ENCODE measurements at regions not wholly inside any gene's neighbourhood (a gene's known extent, or its start where the extent isn't known, plus 50 kb on each side); places are given as distances from the start of the nearest gene placed in this dataset.

- no peak for DNase-seq (ENCODE audit: low read depth in 4 of 4, low spot score in 3 of 4)
These were observed 94.4 kb downstream of the MIS18A start for GRCh38 chr21:32184485-32184884.

DNA sequence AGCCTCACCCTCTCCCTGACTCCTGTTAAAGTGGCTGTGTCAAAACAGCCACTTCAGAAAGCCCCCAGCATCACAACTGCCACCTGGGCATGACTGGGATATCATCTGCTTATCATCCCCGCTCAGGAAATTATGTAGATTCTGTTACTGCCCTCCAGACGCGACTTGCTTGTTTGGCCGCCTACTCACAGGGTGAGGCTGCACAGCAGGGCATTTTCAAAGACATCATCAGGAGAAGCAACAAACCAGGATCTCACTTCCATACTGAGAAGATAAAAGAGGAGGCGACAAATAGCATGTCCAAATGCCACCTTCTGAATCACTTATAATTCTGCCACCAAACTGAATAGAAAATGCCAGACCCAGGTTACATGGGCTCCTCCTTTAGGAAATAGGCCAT, 94.8 kb downstream of the MIS18A start:
- DNase-seq (ENCODE audit: low read depth in 4 of 4, low spot score in 3 of 4): no peak

- no peak for DNase-seq (ENCODE audit: low read depth in 4 of 4, low spot score in 3 of 4)
These were observed 95.5 kb downstream of the MIS18A start for GRCh38 chr21:32183396-32183795.

DNA sequence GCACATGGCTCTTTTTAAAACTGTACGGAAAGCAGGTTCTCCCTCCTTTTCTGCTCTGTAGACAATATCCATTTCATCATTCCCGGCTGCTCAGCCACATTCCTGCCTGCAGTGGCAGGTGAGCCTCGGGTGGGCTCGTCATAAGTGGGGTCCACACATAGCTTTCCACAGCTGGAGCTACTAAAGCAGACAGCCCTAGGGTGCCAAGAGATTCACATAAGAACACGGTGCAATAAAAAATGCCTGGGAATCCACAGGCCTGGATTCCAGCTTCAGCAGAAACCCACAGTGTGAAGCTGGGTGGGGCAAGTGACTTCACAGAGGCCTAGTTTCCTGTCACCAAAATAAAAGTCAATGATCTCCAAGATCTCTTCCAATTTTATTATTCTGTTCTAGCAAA, 96.4 kb downstream of the MIS18A start:
- no peak for DNase-seq (ENCODE audit: low read depth in 4 of 4, low spot score in 3 of 4)

GRCh38 chr21:32181457-32181856, 97.4 kb downstream of the MIS18A start:
- DNase-seq (ENCODE audit: low read depth in 4 of 4, low spot score in 3 of 4): no peak

- no peak for DNase-seq (ENCODE audit: low read depth in 4 of 4, low spot score in 3 of 4)
These were observed 104.0 kb downstream of the MIS18A start for GRCh38 chr21:32174819-32175218.

DNA sequence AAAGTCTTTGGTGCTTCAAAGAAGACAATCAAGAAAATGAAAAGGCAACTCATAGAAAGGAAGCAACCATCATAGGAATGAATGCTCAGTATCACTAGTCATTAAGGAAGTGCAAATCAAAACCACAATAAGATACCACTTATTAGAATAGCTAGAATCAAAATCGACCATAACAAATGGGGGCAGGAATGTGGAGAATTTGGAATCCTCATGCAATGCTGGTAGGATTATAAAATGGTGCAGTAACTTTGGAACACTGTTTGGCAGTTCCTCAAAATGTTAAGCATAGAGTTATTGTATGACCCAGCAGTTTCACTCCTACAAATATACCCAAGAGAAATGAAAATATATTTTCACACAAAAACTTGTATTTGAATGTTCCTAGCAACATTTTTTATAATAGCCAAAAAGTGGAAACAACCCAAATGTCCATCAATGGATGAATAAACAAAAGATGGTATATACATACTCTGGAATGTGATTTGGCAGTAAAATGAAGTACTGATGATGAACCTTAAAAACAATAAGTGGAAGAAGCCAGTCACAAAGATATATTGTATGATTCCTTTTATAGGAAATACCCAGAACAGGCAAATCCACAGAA, 105.6 kb downstream of the MIS18A start:
- no peak for DNase-seq (ENCODE audit: low read depth in 4 of 4, low spot score in 3 of 4)

DNA sequence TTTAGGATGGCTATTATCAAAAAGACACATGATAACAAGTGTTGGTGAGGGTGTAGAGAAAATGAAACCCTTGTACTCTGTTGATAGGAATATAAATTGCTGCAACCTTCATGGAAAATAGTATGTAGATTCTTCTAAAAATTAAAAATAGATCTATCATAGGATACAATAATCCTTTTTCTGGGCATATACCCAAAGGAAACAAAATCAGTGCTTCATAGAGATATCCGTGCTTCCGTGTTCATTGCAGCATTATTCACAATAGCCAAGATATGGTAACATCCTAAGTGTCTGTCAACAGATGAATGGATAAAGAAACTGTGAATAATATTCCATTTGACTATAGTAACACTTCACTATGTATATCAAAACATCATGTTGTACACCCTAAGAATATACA, 106.7 kb downstream of the MIS18A start:
- no peak for DNase-seq (ENCODE audit: low read depth in 4 of 4, low spot score in 3 of 4)

- DNase-seq (ENCODE audit: low read depth in 4 of 4, low spot score in 3 of 4): no peak
These were observed 111.3 kb downstream of the MIS18A start for GRCh38 chr21:32167513-32167912.

DNA sequence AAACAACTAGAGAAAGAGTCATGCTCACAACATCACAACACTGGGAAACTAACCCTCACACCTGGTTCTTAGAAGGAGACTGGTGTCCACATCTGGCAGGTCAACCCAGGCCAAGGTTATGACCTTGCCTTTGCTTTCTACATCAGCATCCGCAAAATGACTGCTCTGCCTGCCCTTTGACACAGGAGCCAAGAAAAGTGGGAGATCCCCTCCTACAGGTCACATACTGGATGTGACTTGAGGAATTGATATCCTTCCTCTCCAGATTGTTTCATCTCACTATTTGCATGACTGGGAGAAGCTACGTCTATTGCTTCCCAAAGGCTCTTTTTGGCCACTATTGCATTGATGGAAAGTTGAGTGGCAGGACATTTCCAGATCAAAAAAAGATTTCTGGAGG, 115.5 kb downstream of the MIS18A start:
- DNase-seq (ENCODE audit: low read depth in 4 of 4, low spot score in 3 of 4): no peak

GRCh38 chr21:32162727-32163320, 116.0 kb downstream of the MIS18A start:
- no peak for DNase-seq (ENCODE audit: low read depth in 4 of 4, low spot score in 3 of 4)

- DNase-seq (ENCODE audit: low read depth in 4 of 4, low spot score in 3 of 4): no peak
These were observed 123.6 kb downstream of the MIS18A start for GRCh38 chr21:32155226-32155625.

- no peak for DNase-seq (ENCODE audit: low read depth in 4 of 4, low spot score in 3 of 4)
These were observed 131.8 kb downstream of the MIS18A start for GRCh38 chr21:32147041-32147440.

DNA sequence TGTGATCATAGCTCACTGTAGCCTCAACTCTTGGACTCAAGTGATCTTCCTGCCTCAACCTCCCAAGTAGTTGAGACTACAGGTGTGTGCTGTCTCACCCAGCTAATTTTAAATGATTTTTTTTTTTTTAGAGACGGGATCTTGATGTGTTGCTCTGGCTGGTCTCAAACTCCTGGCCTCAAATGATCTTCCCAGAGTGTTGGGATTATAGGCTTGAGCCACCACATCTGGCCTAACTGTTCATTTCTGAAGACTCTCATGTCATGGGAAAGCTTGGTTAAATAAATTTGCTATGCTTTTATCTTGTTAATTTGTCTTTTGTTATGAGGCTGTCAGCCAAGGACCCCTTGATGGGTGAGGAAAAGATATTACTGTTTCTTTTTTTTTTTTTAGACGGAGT, 134.0 kb downstream of the MIS18A start:
- no peak for DNase-seq (ENCODE audit: low read depth in 4 of 4, low spot score in 3 of 4)

- peak in 2 of 4 donors; percentile 22 for DNase-seq (ENCODE audit: low read depth in 4 of 4, low spot score in 3 of 4)
These were observed 135.5 kb downstream of the MIS18A start for GRCh38 chr21:32143241-32143939.

- no peak for DNase-seq (ENCODE audit: low read depth in 4 of 4, low spot score in 3 of 4)
These were observed 137.6 kb downstream of the MIS18A start for GRCh38 chr21:32141318-32141633.

DNA sequence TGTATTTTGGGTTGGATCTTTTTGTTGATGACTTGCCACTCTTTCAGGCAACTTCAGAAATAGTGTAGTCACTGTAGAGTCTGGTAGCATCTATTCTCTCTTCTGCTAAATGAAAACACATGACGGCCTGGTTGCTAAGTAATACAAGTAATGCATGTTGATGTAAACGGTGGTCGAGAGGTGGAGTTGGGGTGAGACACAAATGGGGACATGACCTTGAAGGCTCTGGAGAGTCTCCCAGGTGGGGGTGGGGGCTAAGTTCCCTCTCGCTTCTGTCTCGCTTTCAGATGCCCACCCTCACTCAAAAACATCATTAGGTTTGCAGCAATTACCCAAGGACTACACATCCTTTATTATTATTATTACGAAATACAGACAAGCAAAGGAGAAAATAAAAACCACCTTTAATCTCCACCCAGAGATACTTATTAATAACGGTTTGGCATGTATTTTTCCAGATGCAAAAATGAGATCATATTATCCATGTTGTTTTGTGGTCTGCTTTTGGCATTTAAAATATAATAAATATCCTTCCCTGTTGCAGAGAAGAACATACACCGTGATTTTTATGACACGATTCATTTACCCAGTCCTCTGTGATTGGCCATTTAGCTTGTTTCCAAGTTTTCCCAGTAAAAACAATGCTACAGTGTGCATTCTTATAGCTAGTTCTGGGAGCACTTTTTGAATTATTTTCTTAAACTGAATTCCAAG, 138.1 kb downstream of the MIS18A start:
- no peak for DNase-seq (ENCODE audit: low read depth in 4 of 4, low spot score in 3 of 4)

DNA sequence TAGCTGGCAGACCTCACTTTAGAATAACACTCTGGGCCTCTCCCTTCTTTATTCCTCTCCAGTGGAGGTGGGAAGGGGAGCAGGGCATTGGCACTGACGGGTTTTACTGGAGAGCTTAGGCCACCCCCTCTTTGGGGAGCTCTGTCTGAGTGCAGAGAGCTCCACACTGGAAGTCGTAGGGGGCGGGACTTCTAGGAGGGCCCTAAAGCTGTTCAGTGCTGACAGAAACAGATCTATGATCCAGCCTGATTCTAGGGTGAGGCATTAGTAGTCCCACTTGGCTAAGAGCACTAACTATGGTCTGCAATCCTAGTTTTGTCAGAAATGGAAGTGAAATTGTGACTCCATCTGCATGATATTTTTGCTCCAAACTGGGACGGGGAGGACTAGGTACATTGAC, 138.7 kb downstream of the MIS18A start:
- DNase-seq (ENCODE audit: low read depth in 4 of 4, low spot score in 3 of 4): no peak

DNA sequence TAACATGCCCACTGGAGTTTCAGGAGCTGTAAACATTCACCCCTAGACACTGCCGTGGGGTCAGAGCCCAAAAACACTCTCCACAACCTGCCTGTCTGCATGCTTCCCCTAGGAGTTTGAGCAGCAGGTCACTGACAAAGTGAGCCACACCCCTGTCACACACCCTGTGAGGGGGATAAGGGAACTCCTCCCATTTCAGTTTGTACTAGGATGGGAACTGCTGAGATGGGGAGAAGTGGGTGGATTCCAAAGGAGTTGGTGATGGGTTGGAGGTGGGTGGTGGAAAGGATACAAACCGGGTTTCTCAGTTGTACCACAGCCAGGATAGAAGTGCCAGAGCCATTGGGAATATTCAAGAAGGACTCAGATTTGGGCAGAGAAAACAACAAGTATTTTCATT, 140.2 kb downstream of the MIS18A start:
- no peak for DNase-seq (ENCODE audit: low read depth in 4 of 4, low spot score in 3 of 4)

DNA sequence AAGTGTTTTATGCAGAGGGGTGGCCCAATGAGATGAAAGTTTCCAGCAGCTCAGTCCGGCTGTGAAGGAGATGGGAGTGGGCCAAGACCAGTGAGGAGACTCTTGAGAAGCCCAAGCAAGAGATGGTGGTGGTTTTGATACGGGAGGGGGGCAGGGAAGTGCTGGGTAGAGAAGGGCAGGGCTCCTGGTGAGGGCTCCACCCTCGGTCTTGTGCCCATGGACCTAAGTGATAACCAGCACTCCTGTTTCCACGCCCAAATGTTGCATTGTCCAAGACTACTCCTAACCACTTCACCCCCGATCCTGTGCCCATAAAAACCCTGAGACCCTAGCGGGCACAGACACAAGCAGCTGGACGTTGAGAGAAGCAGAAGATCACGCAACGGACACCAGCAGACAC, 140.9 kb downstream of the MIS18A start:
- no peak for DNase-seq (ENCODE audit: low read depth in 4 of 4, low spot score in 3 of 4)

DNA sequence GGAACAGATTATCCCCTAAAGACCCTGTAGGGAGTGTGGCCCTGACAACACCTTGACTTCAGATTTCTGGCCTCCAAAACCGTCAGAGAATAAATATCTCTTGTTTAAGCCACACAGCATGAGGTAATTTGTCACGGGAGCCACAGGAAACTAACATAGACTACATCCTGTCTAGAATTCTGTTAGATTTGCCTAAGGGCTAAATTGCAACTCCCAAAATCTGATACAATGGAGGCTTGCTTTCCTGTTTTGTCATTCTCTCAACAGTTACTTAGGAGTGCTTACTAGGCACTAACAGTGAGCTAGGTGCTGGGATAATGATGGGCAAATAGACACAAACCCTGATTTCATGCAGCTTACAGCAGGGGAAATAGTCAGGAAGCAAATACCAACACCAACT, 141.6 kb downstream of the MIS18A start:
- no peak for DNase-seq (ENCODE audit: low read depth in 4 of 4, low spot score in 3 of 4)

DNA sequence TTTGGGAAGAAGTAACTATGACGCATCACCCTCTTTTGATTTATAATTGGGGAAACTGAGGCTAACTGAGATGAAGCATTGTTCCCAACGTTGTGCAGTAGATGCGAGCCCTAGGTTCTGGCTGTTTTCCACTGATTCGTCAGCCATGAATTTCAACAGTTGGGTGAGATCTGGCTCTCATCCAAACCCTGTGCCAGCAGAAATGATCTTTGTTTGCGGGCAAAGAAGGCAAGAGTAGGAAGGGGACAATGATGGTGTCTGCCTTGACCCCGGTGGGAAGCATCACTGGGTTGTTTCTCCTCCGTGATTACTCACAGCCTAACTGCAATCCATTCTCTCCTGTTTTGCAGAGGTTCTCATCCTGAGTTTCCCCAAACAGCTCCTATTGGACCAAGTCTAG, 142.3 kb downstream of the MIS18A start:
- no peak for DNase-seq (ENCODE audit: low read depth in 4 of 4, low spot score in 3 of 4)

All from left renal pelvis (tissue), 4 donors.